ENCODE measurements at regions not wholly inside any gene's neighbourhood (a gene's known extent, or its start where the extent isn't known, plus 50 kb on each side); places are given as distances from the start of the nearest gene placed in this dataset.

DNA sequence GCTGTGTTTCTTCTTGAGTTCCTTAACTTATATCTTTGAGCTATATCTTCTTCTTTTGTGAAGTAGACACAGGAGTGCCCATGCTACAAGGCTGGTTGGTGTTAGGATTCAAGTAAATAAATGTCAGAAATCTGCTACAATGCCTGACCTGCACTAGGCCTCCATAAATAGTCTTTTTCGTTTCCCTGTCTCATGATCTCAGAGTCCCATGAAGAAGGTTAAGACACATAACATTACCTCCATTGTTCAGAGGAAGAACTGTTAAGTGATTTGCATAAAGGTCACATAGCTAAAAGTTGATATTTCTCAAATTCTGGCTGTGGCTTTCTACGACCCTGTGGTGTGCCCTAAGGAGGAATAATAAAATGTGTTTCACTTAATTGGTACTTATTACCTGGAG is 228.4 kb downstream of the KCNS3 start:
- TF ChIP-seq, protein P1, sequence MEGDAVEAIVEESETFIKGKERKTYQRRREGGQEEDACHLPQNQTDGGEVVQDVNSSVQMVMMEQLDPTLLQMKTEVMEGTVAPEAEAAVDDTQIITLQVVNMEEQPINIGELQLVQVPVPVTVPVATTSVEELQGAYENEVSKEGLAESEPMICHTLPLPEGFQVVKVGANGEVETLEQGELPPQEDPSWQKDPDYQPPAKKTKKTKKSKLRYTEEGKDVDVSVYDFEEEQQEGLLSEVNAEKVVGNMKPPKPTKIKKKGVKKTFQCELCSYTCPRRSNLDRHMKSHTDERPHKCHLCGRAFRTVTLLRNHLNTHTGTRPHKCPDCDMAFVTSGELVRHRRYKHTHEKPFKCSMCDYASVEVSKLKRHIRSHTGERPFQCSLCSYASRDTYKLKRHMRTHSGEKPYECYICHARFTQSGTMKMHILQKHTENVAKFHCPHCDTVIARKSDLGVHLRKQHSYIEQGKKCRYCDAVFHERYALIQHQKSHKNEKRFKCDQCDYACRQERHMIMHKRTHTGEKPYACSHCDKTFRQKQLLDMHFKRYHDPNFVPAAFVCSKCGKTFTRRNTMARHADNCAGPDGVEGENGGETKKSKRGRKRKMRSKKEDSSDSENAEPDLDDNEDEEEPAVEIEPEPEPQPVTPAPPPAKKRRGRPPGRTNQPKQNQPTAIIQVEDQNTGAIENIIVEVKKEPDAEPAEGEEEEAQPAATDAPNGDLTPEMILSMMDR (conservative IDR thresholded peaks at IDR 0.05; ENCODE audit: low read depth, low read length), result no peak
- TF ChIP-seq POLR2A (IDR thresholded peaks at IDR 0.05; ENCODE audit: low read depth, low read length) (no peak), RCOR1 (IDR thresholded peaks at IDR 0.05; ENCODE audit: insufficient replicate concordance, low read length) (no peak), RFX5 (IDR thresholded peaks at IDR 0.05; ENCODE audit: low read depth, low read length) (no peak)
- TF ChIP-seq, protein P2, sequence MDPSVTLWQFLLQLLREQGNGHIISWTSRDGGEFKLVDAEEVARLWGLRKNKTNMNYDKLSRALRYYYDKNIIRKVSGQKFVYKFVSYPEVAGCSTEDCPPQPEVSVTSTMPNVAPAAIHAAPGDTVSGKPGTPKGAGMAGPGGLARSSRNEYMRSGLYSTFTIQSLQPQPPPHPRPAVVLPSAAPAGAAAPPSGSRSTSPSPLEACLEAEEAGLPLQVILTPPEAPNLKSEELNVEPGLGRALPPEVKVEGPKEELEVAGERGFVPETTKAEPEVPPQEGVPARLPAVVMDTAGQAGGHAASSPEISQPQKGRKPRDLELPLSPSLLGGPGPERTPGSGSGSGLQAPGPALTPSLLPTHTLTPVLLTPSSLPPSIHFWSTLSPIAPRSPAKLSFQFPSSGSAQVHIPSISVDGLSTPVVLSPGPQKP (IDR thresholded peaks at IDR 0.05; ENCODE audit: borderline replicate concordance, low read depth, low read length), result no peak
- TF ChIP-seq, protein P3, sequence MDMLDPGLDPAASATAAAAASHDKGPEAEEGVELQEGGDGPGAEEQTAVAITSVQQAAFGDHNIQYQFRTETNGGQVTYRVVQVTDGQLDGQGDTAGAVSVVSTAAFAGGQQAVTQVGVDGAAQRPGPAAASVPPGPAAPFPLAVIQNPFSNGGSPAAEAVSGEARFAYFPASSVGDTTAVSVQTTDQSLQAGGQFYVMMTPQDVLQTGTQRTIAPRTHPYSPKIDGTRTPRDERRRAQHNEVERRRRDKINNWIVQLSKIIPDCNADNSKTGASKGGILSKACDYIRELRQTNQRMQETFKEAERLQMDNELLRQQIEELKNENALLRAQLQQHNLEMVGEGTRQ (IDR thresholded peaks at IDR 0.05; ENCODE audit: low read depth, low read length), result no peak

All from IMR-90 (cell line).